ENCODE measurements at regions not wholly inside any gene's neighbourhood (a gene's known extent, or its start where the extent isn't known, plus 50 kb on each side); places are given as distances from the start of the nearest gene placed in this dataset.

GRCh38 chr7:68148440-68148839, 1151.8 kb downstream of the TYW1 start:
- Histone ChIP-seq H4K20me1 (ENCODE audit: insufficient read depth, low read length) (no peaks in the 10 kb centered on the region), H3K27me3 (ENCODE audit: insufficient read depth, low read length, poor library complexity) (no peaks in the 10 kb centered on the region), H3K79me2 (ENCODE audit: insufficient read depth, low read length) (no peaks in the 10 kb centered on the region), H3K4me3 (ENCODE audit: low read depth in 1 of 2, low read length in 2 of 2) (no peak overlapping the region), H3K4me2 (ENCODE audit: insufficient read depth, low read length) (no peak overlapping the region), H3K36me3 (ENCODE audit: insufficient read depth, low read length) (no peaks in the 10 kb centered on the region), H3K4me1 (ENCODE audit: insufficient read depth, low read length) (no peaks in the 10 kb centered on the region), H3K9ac (ENCODE audit: low read depth, low read length) (no peak overlapping the region), H3K27ac (ENCODE audit: low read length) (no peak overlapping the region), H2AFZ (ENCODE audit: low read depth, low read length) (no peak overlapping the region), H3K9me3 (ENCODE audit: insufficient read depth, low read length, severe bottlenecking) (peaks cover 6% of the 10 kb centered on the region)
- TF ChIP-seq CTCF (IDR thresholded peaks at IDR 0.05; ENCODE audit: borderline replicate concordance, extremely low read depth, low read length, poor library complexity, severe bottlenecking) (no peak), EZH2 (IDR thresholded peaks at IDR 0.05; ENCODE audit: borderline replicate concordance, low read depth, low read length, severe bottlenecking) (no peak)
- ATAC-seq (ENCODE audit: insufficient read depth, low read depth), result no peak
- DNase-seq, result no peak

- Histone ChIP-seq H2AFZ (ENCODE audit: low read depth, low read length) (no peak overlapping the region), H3K36me3 (ENCODE audit: insufficient read depth, low read length) (no peaks in the 10 kb centered on the region), H3K4me1 (ENCODE audit: insufficient read depth, low read length) (no peaks in the 10 kb centered on the region), H3K4me2 (ENCODE audit: insufficient read depth, low read length) (no peak overlapping the region), H3K4me3 (ENCODE audit: low read depth in 1 of 2, low read length in 2 of 2) (no peak overlapping the region), H3K9ac (ENCODE audit: low read depth, low read length) (no peak overlapping the region), H4K20me1 (ENCODE audit: insufficient read depth, low read length) (no peaks in the 10 kb centered on the region), H3K9me3 (ENCODE audit: insufficient read depth, low read length, severe bottlenecking) (no peaks in the 10 kb centered on the region), H3K27me3 (ENCODE audit: insufficient read depth, low read length, poor library complexity) (no peaks in the 10 kb centered on the region), H3K27ac (ENCODE audit: low read length) (no peak overlapping the region), H3K79me2 (ENCODE audit: insufficient read depth, low read length) (no peaks in the 10 kb centered on the region)
- ATAC-seq (ENCODE audit: insufficient read depth, low read depth) (no peak), DNase-seq (no peak)
- no peak for TF ChIP-seq CTCF (IDR thresholded peaks at IDR 0.05; ENCODE audit: borderline replicate concordance, extremely low read depth, low read length, poor library complexity, severe bottlenecking)
- TF ChIP-seq EZH2 (IDR thresholded peaks at IDR 0.05; ENCODE audit: borderline replicate concordance, low read depth, low read length, severe bottlenecking), result no peak
Observed at GRCh38 chr7:68152205-68152604, 1155.6 kb downstream of the TYW1 start.

GRCh38 chr7:68155676-68156075, 1159.0 kb downstream of the TYW1 start:
- H3K27me3 ChIP-seq (ENCODE audit: insufficient read depth, low read length, poor library complexity), result no peaks in the 10 kb centered on the region
- H3K4me1 ChIP-seq (ENCODE audit: insufficient read depth, low read length), result no peaks in the 10 kb centered on the region
- no peak overlapping the region for H3K4me3 ChIP-seq (ENCODE audit: low read depth in 1 of 2, low read length in 2 of 2)
- no peak for DNase-seq
- ATAC-seq (ENCODE audit: insufficient read depth, low read depth), result no peak
- no peak overlapping the region for H3K4me2 ChIP-seq (ENCODE audit: insufficient read depth, low read length)
- no peak overlapping the region for H3K9ac ChIP-seq (ENCODE audit: low read depth, low read length)
- TF ChIP-seq EZH2 (IDR thresholded peaks at IDR 0.05; ENCODE audit: borderline replicate concordance, low read depth, low read length, severe bottlenecking) (no peak), CTCF (IDR thresholded peaks at IDR 0.05; ENCODE audit: borderline replicate concordance, extremely low read depth, low read length, poor library complexity, severe bottlenecking) (no peak)
- H3K36me3 ChIP-seq (ENCODE audit: insufficient read depth, low read length), result no peaks in the 10 kb centered on the region
- no peak overlapping the region for H2AFZ ChIP-seq (ENCODE audit: low read depth, low read length)
- H3K79me2 ChIP-seq (ENCODE audit: insufficient read depth, low read length), result no peaks in the 10 kb centered on the region
- no peaks in the 10 kb centered on the region for H4K20me1 ChIP-seq (ENCODE audit: insufficient read depth, low read length)
- no peak overlapping the region for H3K27ac ChIP-seq (ENCODE audit: low read length)
- H3K9me3 ChIP-seq (ENCODE audit: insufficient read depth, low read length, severe bottlenecking), result no peaks in the 10 kb centered on the region

Data from DND-41 (cell line).